Body of pancreas (tissue), 4 donors: ENCODE measurements at regions not wholly inside any gene's neighbourhood (a gene's known extent, or its start where the extent isn't known, plus 50 kb on each side); places are given as distances from the start of the nearest gene placed in this dataset.

Source experiments
- POLR2A ChIP-seq, 3 donors: fragments of 450-650 bp; IDR thresholded peaks; one replicate each; pipeline ENCODE4 v1.6.1; 2016; ENCODE audit warnings: antibody characterized with exemption in 3 of 3, mild to moderate bottlenecking in 2 of 3
- TF ChIP-seq, protein P1 (sequence below), 7 experiments: fragments of 450-650 bp in 4 of 7; fragments of 200-600 bp in 3 of 7; sonication (generic) in 3 of 7; IDR thresholded peaks; one replicate each; pipeline ENCODE4 v1.5.1; 2016 to 2019; ENCODE audit warnings: antibody characterized with exemption in 7 of 7

DNA sequence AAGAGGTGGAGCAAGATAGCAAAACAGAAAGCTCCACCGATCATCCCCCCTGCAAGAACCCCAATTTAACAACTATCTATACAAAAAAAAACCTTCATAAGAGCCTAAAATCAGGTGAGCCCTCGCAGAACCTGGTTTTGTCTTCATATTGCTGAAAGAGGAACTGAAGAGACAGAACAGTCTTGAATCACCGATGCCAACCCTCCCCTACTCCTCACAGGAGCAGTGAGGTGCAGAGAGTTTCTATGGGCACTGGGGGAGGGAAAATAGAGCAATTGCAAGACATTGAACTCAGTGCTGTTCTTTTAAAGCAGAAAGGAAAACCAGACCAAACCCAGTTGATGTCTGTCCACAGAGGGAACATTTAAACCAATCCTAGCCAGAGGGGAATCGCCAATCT lies 1370.3 kb downstream of the FAM133A start:
- TF ChIP-seq, protein P1, sequence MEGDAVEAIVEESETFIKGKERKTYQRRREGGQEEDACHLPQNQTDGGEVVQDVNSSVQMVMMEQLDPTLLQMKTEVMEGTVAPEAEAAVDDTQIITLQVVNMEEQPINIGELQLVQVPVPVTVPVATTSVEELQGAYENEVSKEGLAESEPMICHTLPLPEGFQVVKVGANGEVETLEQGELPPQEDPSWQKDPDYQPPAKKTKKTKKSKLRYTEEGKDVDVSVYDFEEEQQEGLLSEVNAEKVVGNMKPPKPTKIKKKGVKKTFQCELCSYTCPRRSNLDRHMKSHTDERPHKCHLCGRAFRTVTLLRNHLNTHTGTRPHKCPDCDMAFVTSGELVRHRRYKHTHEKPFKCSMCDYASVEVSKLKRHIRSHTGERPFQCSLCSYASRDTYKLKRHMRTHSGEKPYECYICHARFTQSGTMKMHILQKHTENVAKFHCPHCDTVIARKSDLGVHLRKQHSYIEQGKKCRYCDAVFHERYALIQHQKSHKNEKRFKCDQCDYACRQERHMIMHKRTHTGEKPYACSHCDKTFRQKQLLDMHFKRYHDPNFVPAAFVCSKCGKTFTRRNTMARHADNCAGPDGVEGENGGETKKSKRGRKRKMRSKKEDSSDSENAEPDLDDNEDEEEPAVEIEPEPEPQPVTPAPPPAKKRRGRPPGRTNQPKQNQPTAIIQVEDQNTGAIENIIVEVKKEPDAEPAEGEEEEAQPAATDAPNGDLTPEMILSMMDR (IDR thresholded peaks at IDR 0.05) = no peak
- TF ChIP-seq POLR2A (IDR thresholded peaks at IDR 0.05) = no peak
